ENCODE measurements at regions not wholly inside any gene's neighbourhood (a gene's known extent, or its start where the extent isn't known, plus 50 kb on each side); places are given as distances from the start of the nearest gene placed in this dataset.

DNA sequence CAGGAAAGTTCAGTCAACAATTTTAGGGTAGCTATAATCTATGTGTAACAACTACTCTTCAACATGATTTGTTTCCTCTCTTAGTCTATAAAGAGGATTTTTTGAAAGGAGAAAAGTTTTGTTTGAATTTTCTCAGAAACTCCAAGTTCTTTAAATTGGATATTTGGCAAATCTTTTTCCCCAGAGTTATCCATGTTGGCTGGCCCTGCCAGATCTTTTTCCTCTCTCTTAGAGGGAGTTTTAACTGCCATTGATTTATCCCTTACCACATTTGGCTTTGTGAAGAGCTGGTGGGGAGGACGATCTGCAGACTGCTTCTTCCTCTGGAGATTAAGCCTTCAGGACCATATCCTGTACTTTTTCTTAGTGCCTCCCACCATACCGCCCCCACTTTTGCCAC, 64.9 kb upstream of the ROPN1 start:
- TF ChIP-seq, protein P1, sequence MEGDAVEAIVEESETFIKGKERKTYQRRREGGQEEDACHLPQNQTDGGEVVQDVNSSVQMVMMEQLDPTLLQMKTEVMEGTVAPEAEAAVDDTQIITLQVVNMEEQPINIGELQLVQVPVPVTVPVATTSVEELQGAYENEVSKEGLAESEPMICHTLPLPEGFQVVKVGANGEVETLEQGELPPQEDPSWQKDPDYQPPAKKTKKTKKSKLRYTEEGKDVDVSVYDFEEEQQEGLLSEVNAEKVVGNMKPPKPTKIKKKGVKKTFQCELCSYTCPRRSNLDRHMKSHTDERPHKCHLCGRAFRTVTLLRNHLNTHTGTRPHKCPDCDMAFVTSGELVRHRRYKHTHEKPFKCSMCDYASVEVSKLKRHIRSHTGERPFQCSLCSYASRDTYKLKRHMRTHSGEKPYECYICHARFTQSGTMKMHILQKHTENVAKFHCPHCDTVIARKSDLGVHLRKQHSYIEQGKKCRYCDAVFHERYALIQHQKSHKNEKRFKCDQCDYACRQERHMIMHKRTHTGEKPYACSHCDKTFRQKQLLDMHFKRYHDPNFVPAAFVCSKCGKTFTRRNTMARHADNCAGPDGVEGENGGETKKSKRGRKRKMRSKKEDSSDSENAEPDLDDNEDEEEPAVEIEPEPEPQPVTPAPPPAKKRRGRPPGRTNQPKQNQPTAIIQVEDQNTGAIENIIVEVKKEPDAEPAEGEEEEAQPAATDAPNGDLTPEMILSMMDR (IDR thresholded peaks at IDR 0.05; ENCODE audit: insufficient read depth, low read length, poor library complexity, severe bottlenecking) = no peak
- no peak for TF ChIP-seq EZH2phosphoT487 (conservative IDR thresholded peaks at IDR 0.05; ENCODE audit: low read length)

Measured in SU-DHL-6 (cell line).